ENCODE measurements at regions not wholly inside any gene's neighbourhood (a gene's known extent, or its start where the extent isn't known, plus 50 kb on each side); places are given as distances from the start of the nearest gene placed in this dataset.

DNA sequence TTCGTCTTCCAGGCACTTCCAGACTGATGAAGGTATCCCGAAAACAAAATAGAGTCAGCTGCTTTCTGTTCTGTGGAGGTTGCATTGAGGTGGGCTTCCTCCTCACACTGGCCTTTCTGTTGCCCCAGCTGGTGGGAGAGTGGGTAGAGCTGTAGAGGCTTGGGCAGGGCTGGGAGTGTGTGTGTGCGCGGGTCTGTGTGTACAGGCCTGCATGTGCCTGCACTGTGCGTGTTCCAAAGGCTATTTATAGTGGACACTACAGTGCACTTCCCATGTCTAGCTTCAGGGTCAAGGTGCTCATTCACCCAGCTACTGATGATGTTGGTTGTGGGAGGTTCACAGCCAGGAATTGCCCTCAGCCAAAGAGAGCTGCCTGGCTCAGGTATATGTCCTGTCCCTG lies 260.1 kb upstream of the HABP2 start:
- in situ Hi-C loops (cut with MboI; ENCODE audit: low pct_unique_long_range_greater_than_20kb, low sequenced_read_pairs, unreplicated experiment): no loop called here
- no peak for DNase-seq (ENCODE audit: low spot score)
- TF ChIP-seq, protein P1, sequence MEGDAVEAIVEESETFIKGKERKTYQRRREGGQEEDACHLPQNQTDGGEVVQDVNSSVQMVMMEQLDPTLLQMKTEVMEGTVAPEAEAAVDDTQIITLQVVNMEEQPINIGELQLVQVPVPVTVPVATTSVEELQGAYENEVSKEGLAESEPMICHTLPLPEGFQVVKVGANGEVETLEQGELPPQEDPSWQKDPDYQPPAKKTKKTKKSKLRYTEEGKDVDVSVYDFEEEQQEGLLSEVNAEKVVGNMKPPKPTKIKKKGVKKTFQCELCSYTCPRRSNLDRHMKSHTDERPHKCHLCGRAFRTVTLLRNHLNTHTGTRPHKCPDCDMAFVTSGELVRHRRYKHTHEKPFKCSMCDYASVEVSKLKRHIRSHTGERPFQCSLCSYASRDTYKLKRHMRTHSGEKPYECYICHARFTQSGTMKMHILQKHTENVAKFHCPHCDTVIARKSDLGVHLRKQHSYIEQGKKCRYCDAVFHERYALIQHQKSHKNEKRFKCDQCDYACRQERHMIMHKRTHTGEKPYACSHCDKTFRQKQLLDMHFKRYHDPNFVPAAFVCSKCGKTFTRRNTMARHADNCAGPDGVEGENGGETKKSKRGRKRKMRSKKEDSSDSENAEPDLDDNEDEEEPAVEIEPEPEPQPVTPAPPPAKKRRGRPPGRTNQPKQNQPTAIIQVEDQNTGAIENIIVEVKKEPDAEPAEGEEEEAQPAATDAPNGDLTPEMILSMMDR (IDR thresholded peaks at IDR 0.05; ENCODE audit: extremely low read depth, insufficient read depth, missing control alignments): no peak

DNA sequence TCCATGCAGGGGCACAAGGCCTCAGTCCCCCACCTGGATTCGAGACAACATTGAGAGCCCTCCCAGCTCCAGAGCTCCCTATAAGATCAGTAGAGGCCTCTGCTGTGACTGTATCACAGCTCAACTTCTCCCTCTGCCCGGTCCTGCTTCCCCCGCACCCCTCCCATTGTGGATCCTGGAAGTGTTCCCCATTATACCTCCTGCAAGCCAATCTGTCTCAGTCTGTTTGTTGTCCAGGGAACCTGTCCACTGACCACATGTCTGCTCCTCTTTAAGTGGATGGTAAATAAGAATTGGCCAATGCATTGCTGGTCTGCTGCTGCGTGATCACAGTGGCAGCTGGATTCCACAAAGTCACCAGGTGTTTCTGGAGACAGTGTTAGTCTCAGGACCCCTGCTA lies 259.7 kb upstream of the HABP2 start:
- no peak for DNase-seq (ENCODE audit: low spot score)
- TF ChIP-seq, protein P1 (IDR thresholded peaks at IDR 0.05; ENCODE audit: extremely low read depth, insufficient read depth, missing control alignments): no peak
- in situ Hi-C loops (cut with MboI; ENCODE audit: low pct_unique_long_range_greater_than_20kb, low sequenced_read_pairs, unreplicated experiment): no loop called here

DNA sequence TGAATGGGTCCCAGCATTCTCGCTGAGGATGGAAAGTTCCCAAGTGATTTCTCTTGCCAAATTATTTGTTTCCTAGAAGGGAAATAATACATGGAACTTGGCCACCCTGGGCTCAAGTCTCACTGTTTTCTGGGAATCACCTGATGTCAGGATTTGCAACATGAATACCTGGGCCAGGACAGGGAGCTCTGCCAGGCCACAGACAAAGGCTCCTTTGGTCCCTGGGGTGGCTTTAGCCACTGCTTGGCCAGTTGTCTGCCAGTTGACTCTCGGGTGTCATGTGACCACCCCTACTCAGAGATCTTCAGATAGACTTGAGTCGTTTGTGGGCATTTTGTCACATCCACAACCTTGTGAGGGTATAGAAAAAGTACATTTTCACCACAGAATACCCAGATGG lies 258.0 kb upstream of the HABP2 start:
- no peak for DNase-seq (ENCODE audit: low spot score)
- in situ Hi-C loops (cut with MboI; ENCODE audit: low pct_unique_long_range_greater_than_20kb, low sequenced_read_pairs, unreplicated experiment): no loop called here
- TF ChIP-seq, protein P1 (IDR thresholded peaks at IDR 0.05; ENCODE audit: extremely low read depth, insufficient read depth, missing control alignments): no peak

DNA sequence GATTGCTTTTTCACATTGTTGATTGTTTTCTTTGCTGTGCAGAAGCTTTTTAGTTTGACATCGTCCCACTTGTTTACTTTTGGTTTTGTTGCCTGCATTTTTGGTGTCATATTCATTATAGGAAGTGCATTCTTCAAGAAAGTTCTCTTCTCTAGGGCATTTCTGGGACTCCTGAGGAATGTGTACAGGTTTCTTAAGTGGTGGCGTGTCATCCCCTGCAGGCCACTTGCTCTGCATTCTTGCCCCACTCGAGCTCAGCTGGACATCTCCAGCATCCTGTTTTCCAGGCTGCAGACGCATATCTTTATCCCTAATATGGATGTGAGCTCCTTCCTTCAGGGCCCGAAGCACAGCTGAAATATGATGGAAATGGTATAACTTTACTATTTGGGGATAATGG lies 255.6 kb upstream of the HABP2 start:
- TF ChIP-seq, protein P1 (IDR thresholded peaks at IDR 0.05; ENCODE audit: extremely low read depth, insufficient read depth, missing control alignments): no peak
- in situ Hi-C loops (cut with MboI; ENCODE audit: low pct_unique_long_range_greater_than_20kb, low sequenced_read_pairs, unreplicated experiment): no loop called here
- DNase-seq (ENCODE audit: low spot score): no peak

DNA sequence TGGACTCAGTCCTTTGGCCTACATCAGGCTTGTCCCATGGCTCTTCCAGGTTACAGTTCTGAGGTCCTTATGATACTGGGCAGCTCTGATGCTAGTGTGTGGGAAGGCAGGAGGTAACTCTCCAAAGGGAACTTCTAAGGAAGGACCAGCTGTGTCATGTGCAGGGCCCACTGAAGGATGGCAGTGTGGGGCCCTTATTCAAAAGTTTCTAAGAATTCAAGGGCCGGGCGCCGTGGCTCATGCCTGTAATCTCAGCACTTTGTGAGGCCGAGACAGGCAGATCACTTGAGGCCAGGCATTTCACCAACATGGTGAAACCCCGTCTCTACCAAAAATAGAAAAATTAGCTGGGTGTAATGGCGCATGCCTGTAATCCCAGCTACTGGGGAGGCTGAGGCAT lies 254.2 kb upstream of the HABP2 start:
- no peak for DNase-seq (ENCODE audit: low spot score)
- in situ Hi-C loops (cut with MboI; ENCODE audit: low pct_unique_long_range_greater_than_20kb, low sequenced_read_pairs, unreplicated experiment): no loop called here
- TF ChIP-seq, protein P1 (IDR thresholded peaks at IDR 0.05; ENCODE audit: extremely low read depth, insufficient read depth, missing control alignments): no peak

DNA sequence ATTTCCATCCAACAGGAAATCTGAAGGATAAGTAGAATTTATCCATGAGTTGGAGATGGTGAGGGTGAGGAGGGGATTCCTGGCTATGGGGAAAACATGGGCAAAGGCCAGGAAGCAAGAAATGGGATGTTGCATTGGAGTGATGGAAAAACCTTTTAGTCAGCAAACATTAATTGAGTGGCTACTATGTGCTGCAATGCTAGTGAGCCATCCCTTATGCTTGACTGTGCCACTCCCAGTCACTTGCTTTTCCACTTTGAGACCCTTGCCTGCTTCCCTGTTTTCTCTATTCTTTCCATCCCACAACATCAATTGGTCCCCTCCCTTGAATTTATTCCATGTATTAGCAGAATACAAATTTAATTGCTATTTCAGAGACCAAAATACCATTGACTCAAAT lies 252.7 kb upstream of the HABP2 start:
- DNase-seq (ENCODE audit: low spot score): no peak
- in situ Hi-C loops (cut with MboI; ENCODE audit: low pct_unique_long_range_greater_than_20kb, low sequenced_read_pairs, unreplicated experiment): no loop called here
- TF ChIP-seq, protein P1 (IDR thresholded peaks at IDR 0.05; ENCODE audit: extremely low read depth, insufficient read depth, missing control alignments): no peak

DNA sequence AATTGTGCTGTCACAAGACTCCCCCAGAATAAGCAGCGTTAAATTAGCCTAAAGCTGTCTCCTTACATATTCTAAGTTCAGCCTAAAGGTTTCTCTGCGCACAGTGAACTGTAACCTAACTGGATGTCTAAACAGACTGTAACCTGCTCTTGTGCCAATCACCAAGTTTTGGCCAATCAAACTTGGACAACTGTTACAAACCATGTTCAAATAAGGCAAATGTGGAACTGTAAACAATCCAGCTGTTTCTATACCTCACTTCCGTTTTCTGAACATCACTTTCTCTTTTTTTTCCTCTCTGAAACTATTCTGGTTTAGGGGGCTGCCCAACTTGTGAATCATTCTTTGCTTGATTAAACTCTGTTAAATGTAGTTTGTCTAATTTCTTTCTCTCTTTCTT lies 252.2 kb upstream of the HABP2 start:
- no peak for DNase-seq (ENCODE audit: low spot score)
- in situ Hi-C loops (cut with MboI; ENCODE audit: low pct_unique_long_range_greater_than_20kb, low sequenced_read_pairs, unreplicated experiment): no loop called here
- TF ChIP-seq, protein P1 (IDR thresholded peaks at IDR 0.05; ENCODE audit: extremely low read depth, insufficient read depth, missing control alignments): no peak
